NCI-H2196 (cell line): ENCODE measurements at regions not wholly inside any gene's neighbourhood (a gene's known extent, or its start where the extent isn't known, plus 50 kb on each side); places are given as distances from the start of the nearest gene placed in this dataset.

Source experiments
- DNase-seq: peaks from one replicate; lab custom pipeline; 2025; ENCODE audit not compliant: unreplicated experiment; lab: John Stamatoyannopoulos, UW

DNA sequence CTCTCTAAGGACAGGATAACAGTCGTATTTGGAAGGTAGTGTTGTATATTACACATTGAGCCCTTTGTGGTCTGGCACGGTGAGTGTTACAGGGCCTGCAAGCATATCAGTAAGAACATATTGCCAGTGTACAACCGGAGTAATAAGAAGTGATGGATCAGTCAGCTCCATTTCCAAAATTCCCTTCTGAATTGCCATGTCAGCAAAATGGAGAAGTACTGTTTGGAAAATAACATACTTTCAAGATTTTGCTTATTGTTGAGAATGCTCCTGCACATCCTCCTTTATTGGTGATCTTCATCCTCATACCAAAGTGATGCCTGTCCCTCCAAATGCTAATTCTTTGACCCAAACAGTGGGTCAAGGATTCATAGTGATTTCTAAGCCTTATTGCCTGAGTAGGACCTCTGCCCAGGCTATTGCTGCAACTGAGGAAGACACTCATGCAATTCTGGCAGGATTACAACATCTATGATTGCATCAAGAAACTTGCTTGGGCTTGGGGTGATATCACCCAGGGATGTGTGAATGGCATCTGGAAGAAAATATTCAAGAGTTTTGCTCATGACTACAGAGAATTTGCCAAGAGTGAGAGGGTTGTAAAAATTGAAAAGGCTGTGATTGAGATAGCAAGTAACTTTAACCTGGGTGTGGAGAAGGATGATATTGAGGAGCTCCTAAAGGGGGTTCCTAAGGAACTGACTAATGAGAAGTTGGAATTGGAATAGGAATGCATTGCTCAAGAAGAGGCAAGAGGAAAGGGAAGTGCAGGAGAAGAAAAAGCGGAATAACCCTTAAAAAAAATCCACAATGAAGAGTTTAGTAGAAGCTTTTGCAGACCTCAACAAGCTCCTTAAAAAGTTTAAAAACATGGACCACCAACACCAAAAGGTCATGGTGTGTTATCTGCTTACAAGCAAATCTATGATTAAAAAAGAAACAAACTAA is 452.2 kb upstream of the SORCS1 start:
- DNase-seq, result no peak

DNA sequence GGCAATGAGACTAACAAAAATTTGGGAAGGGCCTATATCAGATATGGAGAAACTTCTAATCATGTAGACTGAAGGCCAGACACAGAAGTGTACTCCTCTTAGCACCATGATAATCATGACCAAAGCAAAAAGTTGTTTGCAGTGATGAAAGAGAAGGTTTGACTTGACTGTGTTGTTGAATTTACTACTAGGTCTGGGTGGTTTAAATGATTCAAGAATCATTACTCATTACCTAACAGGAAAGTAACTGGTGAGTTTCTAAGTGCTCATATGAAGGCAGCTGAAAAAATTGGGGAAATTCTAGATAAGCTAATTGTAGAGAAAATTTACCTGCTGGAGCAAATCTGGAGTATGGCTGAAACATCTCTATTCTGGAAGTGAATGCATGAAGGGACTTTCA is 451.5 kb upstream of the SORCS1 start:
- no peak for DNase-seq

DNA sequence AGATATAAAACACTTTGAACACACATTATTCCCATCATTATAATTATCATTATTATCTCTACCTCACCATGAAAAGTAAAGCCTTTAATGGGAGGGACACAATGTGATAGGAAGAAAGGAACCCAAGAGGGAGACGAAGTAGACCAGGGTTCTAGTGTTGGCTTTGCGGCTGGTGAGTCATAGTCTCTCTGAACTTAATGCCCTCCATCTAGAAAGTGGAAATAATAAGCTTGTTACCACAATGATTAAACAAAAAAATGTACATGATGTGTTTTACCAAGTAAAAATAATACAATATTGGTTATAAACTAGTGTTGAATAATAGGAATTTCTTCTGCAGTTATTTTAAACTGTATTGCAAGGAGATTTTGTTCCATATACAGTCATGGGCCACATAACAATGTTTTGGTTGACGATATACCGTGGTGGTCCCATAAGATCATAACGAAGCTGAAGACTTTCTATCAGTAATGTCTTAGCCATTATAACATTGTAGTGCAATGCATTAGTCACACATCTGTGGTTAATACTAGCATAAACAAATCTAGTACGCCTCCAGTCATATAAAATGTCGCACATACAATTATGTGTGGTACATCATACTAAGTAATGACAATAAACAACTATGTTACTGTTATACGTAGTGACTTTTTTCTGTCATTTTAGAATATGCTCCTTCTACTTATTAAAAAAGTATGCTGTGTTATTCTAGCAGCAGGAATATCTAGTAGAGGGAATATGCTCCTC is 450.6 kb upstream of the SORCS1 start:
- no peak for DNase-seq

- DNase-seq, result no peak
Measured at GRCh38 chr10:107611115-107611514, 446.6 kb upstream of the SORCS1 start.

DNA sequence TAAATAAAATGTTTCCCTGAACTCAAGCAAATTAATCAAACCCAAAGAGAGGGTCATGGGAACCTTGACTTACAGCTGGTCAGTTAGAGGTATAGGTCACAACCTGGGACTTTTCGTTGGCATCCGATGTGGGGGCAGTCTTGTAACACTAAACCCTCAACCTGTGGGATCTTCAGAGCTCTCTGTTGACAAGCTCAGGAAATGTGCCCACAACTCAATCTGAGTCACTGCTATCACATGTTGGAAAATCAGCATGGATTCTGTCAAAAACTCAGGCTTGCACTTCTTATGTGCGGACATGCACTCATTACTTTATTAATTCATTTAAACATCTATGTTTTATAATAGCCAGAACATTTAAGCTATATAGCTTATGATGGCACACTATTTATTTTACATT is 424.6 kb upstream of the SORCS1 start:
- no peak for DNase-seq

GRCh38 chr10:107585630-107586029 is 421.1 kb upstream of the SORCS1 start:
- DNase-seq, result no peak

- DNase-seq, result no peak
Measured at GRCh38 chr10:107583974-107584373, 419.5 kb upstream of the SORCS1 start.

DNA sequence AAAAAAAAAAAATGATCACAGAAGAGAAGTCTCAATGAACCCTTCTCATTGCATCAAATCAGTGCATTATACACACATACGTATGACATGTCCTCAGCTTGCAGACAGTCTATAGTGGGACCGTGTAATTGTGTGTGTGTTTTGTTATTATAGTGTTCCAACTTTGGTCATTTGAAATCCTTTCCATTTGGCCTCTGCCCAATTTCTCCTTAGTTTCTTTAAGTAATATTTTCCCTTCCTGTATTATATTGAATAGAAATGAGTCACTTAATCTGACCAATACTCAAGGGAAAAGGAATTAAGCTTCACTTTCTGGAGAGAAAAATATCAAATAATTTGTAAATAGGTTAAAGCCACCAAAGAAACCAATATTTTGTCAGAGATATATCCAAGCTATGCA is 415.5 kb upstream of the SORCS1 start:
- DNase-seq, result no peak

DNA sequence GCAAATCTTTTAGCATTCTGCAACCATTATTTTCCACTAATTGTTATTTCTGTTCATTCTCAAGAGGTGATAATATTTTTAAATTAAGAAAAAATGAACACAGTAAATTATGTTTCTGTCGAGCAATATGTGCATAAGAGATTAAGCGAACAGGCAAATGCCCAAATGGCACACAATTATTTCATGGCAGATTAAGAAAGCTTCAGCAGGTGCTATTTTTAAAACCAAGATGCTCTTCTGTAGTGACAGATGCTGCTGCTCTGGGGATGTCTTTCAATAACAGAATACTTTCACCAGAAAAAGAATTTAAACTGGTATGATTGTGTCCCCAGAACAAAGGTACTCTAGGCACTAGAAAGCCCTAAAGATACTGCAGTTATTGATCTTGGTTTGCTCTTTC is 412.7 kb upstream of the SORCS1 start:
- no peak for DNase-seq

- DNase-seq, result no peak
Measured at GRCh38 chr10:107576746-107577145, 412.2 kb upstream of the SORCS1 start.

- DNase-seq, result no peak
Measured at GRCh38 chr10:107565014-107565413, 400.5 kb upstream of the SORCS1 start.

DNA sequence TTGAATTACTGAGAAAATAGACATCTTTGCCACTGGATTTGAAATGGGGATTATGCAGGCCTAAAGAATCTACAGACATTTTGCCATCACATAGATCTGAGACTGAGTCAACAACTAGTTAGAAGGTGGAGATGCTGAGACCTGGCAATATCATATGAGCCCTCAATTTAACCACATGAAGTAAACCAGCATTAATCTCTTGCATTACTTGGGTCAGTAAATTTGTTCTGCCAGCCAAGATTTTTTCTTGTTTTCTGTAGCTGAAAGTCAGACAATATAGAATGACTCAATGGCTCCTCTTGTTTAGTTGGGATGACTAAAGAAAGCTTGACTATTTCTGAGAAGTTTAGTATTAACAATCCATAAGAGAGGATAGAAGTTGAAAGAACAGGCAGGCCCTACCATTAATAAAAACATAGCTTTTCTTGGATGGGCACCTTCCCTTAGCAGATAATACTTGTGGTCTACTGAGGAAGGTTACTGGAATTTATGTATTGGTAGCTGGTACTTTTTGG is 396.7 kb upstream of the SORCS1 start:
- no peak for DNase-seq

- DNase-seq, result no peak
Measured at GRCh38 chr10:107557916-107558315, 393.4 kb upstream of the SORCS1 start.

GRCh38 chr10:107554333-107554732 is 389.8 kb upstream of the SORCS1 start:
- no peak for DNase-seq

GRCh38 chr10:107553470-107553869 is 389.0 kb upstream of the SORCS1 start:
- DNase-seq, result no peak

DNA sequence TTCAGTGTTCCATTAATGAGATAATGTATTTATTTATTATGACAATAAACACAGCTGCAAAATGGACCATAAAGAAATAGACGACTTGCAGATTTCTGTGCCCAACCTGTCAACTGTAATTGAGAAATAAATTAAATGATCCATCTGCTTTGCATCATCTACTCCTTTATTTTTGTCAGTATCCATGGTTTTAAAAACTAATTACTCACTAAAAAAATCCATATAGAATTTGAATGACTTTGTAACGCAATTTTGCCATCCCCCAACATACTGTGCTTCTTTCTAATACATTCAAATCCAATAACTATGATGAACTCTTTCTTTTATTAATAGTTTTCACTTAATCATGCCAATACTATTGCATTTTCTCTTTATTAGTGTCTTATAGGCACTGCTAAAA is 388.5 kb upstream of the SORCS1 start:
- DNase-seq, result no peak

DNA sequence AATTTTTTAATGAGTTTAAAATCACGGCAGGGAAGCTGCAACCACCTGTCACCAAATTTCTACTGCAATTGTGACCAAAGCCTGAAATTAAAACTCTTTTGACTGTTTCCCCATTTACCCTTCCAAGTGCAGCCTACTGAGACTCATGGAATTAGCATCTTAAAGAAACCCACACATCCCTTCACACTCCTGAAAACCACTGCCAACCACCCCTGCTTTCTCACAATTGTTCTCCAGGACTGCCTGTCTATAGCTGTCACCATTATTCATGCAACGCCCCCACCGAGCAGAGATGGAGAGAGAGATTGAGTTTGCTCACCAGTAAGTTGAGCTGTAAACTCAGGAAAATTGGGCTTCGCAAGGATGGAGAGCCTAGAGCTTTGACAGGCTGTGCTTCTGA is 383.8 kb upstream of the SORCS1 start:
- DNase-seq, result no peak

DNA sequence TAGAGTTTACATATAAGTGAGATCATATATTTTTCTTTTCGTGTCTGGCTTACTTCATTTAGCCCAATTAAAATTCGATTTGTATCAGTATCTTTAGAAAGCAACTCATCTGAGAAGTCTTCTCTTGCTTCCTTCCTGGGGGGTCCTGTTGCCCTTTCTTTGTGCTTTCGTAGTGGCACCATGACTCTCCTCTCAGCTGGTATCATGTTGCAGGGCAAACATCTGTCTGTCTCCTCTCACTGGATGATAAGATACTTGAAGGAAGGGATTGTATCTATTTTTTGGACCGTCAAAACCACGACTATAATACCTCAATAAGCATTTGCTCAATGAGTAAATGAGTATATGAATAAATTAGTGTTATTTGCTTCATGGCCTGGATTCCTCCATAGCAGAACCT is 382.5 kb upstream of the SORCS1 start:
- DNase-seq, result no peak

GRCh38 chr10:107546284-107546683 is 381.8 kb upstream of the SORCS1 start:
- no peak for DNase-seq

- DNase-seq, result no peak
Measured at GRCh38 chr10:107545717-107546116, 381.2 kb upstream of the SORCS1 start.

GRCh38 chr10:107544706-107545520 is 380.4 kb upstream of the SORCS1 start:
- no peak for DNase-seq
